Fibroblast of peridontal ligament (primary cell): ENCODE measurements at regions not wholly inside any gene's neighbourhood (a gene's known extent, or its start where the extent isn't known, plus 50 kb on each side); places are given as distances from the start of the nearest gene placed in this dataset.
"Not testable (repeated sequence)": the region's sequence is repeated elsewhere in the genome, so short reads cannot be mapped to it uniquely, and the experiment has no call there.

ENCODE experiments used
- DNase-seq: peaks from one replicate; pipeline ENCODE4 v3.0.0-alpha.2; 2010; ENCODE audit errors: extremely low read depth

GRCh38 chr16:29578898-29579297 lies 72.7 kb upstream of the NPIPB12 start:
- DNase-seq = not testable (repeated sequence)

- DNase-seq = not testable (repeated sequence)
These were observed 75.6 kb upstream of the NPIPB12 start for GRCh38 chr16:29581764-29582163.

GRCh38 chr16:29591919-29592318 lies 71.1 kb upstream of the SPN start:
- not testable (repeated sequence) for DNase-seq

- DNase-seq = peak; percentile 5
These were observed 68.7 kb upstream of the SPN start for GRCh38 chr16:29594269-29594925.

- peak; percentile 81 for DNase-seq
These were observed 67.9 kb upstream of the SPN start for GRCh38 chr16:29594926-29595838.

- DNase-seq = not testable (repeated sequence)
These were observed 66.0 kb upstream of the SPN start for GRCh38 chr16:29597030-29597429.

GRCh38 chr16:29600111-29601000 lies 62.7 kb upstream of the SPN start:
- not testable (repeated sequence) for DNase-seq

- DNase-seq = not testable (repeated sequence)
These were observed 60.8 kb upstream of the SPN start for GRCh38 chr16:29602247-29602625.

GRCh38 chr16:29602683-29603088 lies 60.4 kb upstream of the SPN start:
- DNase-seq = not testable (repeated sequence)

GRCh38 chr16:29604631-29605549 lies 58.2 kb upstream of the SPN start:
- DNase-seq = peak; percentile 72

GRCh38 chr16:29605593-29606205 lies 57.3 kb upstream of the SPN start:
- DNase-seq = not testable (repeated sequence)

- DNase-seq = not testable (repeated sequence)
These were observed 56.2 kb upstream of the SPN start for GRCh38 chr16:29606669-29607427.

- not testable (repeated sequence) for DNase-seq
These were observed 55.6 kb upstream of the SPN start for GRCh38 chr16:29607428-29607823.

- not testable (repeated sequence) for DNase-seq
These were observed 50.4 kb upstream of the SPN start for GRCh38 chr16:29612381-29613306.
